ENCODE measurements at regions not wholly inside any gene's neighbourhood (a gene's known extent, or its start where the extent isn't known, plus 50 kb on each side); places are given as distances from the start of the nearest gene placed in this dataset.

- TF ChIP-seq CTCF (IDR thresholded peaks at IDR 0.05), result no peak
- TF ChIP-seq POLR2A (IDR thresholded peaks at IDR 0.05), result no peak
- TF ChIP-seq EP300 (IDR thresholded peaks at IDR 0.05), result no peak
Measured at GRCh38 chr7:142594078-142594477, 155.2 kb upstream of the PRSS1 start.

All from tibial nerve (tissue), 4 donors.